GM21737 (cell line): ENCODE measurements at regions not wholly inside any gene's neighbourhood (a gene's known extent, or its start where the extent isn't known, plus 50 kb on each side); places are given as distances from the start of the nearest gene placed in this dataset.
"Not testable (repeated sequence)": the region's sequence is repeated elsewhere in the genome, so short reads cannot be mapped to it uniquely, and the experiment has no call there.

Source experiments
- ATAC-seq: cut with Tn5 transposase; IDR thresholded peaks from one replicate; pipeline ENCODE4 v1.9.1; 2021; ENCODE audit warnings: mild to moderate bottlenecking, moderate library complexity; ENCODE audit not compliant: unreplicated experiment

GRCh38 chr10:78335371-78335690 is 301.7 kb downstream of the RPS24 start:
- ATAC-seq: no peak

GRCh38 chr10:78335691-78336401 is 302.2 kb downstream of the RPS24 start:
- no peak for ATAC-seq

DNA sequence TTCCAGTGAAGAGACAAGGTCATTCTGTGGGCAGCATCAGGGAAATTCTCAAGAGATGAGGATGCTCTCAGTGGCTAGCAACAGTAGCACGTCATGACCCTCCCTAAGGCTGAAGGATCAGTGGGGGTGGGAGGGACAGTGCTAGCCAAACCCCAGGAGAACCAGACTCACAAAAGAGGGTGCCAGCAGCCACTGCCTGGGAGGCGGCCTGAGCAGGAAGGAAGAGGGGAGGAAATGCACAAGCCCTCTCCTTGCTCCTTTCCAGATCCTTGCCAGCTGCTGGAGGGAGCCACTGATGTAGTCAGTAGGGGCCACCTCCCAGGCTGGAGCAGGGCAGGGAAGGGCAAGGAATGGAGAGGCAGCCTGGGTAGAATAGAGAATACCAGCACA is 302.7 kb downstream of the RPS24 start:
- no peak for ATAC-seq

- ATAC-seq: no peak
These were observed 303.4 kb downstream of the RPS24 start for GRCh38 chr10:78337016-78337415.

DNA sequence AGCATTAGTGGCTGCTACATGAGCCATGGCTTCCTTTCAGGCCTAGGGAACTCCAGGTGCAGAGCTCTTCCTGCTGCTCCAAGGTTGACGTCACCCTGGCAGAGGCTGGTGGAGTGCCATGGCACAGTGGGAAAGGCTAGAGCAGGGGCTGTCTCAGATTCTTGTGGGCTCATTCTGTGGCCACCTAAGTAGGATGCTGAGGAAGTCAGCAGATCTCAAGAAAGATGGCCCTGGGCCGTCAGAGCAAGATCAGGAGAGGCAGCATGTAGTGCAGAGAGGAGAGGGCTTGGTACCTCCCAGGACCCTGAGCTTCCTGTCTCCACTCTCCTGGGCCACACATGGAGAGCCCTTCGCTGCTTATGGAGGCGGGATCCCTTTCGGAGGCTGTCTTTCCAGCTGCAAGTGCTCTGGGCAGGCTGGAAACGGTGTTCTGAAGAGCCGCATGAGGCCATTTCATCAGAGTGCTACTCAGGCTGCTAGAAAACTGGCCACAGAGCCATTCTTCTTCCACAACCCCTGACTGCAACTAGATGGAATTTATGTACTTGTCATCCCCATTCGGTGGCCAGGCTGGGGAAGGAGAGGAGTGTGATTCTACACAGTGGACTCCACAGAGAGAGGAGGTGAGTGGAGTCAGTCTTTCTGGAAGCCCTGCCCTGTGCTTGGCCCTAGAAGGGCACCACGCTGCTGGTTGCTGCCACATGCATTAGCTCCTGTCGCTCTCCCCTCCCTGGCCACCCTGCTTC is 304.2 kb downstream of the RPS24 start:
- no peak for ATAC-seq

GRCh38 chr10:78338717-78339116 is 305.1 kb downstream of the RPS24 start:
- ATAC-seq: no peak

DNA sequence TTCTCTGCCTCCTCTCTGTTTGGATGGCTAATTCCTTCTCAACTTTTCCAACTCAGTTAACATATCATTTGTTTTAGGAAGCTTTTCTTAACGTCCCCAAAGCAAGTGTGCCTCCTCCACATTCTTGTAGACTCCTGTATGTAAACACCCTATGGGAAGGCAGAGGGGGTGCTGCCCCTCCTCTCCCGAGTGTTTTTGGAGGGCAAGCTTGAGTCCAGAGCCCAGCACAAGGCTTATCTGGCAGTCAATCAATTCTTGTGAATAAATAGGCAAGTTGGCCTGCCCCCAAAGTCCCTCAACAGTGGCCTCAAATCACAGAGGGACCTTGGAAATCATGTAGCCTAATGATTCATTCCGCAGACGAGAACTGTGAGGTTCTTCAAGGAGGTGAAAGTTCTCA is 305.6 kb downstream of the RPS24 start:
- no peak for ATAC-seq

GRCh38 chr10:78341953-78342614 is 308.4 kb downstream of the RPS24 start:
- no peak for ATAC-seq

DNA sequence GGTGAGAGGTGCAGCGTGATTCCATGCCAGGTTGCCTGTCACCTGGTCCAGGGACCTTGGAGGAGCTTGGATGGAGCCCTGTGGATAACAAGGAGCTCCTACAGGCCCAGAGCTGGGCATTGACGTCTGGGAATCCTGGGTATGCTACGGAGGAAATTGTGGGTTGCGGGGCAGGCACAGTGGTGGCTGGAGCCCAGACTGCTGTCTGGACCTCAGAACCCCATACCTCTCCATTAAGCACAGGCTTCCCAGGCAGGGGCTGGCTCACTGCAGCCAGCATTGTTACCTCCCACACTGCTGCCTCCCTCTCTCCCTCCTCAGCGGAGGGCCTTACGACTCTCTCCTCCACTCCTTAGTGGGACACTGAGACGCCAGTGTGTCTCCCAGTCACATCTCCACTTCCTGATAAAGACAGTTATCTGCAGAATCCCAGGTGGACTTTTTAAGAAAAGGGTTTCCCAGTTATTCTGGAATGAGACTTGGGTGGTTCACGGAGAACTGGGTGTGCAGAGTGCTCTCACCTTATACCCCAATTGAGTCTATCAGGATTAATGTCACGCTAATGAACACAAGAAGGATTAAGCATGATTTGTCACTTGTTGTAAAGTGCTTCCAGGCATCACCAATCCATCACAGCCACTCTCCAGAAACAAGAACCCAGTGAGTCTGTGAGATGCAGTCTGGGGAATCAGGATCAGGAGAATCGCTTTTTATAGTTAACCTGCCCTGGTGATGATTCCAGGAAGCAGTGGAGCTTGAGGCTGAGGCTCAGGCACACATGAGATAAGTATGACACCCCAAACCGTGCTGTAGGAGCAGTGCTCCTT is 309.4 kb downstream of the RPS24 start:
- no peak for ATAC-seq

GRCh38 chr10:78344257-78344656 is 310.6 kb downstream of the RPS24 start:
- ATAC-seq: not testable (repeated sequence)

GRCh38 chr10:78345515-78345914 is 311.9 kb downstream of the RPS24 start:
- ATAC-seq: not testable (repeated sequence)

GRCh38 chr10:78346721-78347120 is 313.1 kb downstream of the RPS24 start:
- no peak for ATAC-seq

DNA sequence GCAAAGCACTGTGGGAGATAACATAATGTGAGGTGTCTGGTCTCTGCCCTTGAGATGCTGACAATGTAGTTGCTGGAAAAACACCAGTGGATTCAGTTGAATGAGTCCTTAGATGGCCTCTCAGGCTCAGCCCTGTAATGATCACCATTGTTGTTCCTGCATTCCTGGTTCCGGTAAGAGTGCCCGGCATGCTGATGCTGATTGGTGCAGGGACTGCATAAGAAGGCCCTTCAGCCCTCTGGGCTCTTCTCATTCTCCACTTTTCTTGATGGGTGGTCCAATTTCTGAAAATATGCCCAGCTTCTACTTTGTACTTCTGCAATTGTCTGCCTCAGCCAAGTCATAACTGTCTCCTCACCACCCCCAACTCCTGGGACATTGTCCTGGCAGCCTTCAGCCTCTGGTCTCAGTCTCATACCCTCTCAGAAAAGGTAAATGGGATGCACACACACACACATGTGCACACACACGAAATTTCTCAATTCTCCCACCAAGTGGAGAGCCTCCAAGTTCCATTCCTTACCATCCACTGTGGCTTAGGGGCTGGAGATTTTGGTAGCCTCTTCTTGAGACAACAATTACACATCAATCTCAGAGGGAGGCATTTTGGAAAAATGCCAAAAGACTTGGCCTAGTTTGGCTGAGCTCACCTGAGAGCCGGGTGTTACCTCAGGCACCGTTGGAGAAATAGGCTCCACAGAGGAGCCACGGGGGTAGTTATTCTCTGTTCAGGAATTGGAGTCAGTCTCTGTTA is 314.9 kb downstream of the RPS24 start:
- no peak for ATAC-seq

DNA sequence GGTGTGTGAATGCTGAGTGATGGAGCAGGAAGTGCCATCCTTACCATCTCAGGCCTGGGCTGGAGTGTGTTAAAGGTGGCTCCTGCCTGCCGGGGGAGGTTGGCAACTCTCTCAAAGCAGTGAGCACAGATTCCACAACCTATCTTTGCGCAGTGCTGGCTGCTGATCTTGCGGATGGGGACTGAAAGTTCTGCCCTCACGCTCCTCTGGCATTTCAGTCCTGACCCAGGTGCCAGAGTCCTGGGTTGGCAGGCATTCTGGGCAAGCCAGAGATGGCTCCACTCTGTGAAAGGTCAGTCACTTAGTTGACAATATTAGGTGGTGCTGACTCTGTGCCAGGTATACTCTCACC is 315.5 kb downstream of the RPS24 start:
- ATAC-seq: no peak

GRCh38 chr10:78349911-78350663 is 316.4 kb downstream of the RPS24 start:
- ATAC-seq: no peak

DNA sequence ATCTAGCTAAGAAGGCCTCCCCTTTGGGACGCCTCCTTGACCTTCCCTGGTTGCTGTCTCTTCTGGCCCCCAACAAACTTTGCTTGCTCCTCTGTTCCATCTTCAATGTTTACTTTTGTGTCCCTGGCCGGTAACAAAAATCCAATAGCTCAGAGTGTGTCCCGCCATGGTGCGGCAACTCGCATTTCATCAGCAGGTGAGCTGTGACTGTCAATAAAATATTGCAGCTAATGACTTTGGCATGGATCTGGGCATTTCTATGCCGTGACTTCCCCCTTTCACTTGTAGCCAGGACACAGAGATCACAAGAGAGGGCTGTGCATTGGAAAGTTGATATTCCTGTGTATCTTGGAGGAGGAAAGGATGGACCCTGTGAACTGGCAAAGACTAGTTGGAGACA is 317.6 kb downstream of the RPS24 start:
- ATAC-seq: no peak

DNA sequence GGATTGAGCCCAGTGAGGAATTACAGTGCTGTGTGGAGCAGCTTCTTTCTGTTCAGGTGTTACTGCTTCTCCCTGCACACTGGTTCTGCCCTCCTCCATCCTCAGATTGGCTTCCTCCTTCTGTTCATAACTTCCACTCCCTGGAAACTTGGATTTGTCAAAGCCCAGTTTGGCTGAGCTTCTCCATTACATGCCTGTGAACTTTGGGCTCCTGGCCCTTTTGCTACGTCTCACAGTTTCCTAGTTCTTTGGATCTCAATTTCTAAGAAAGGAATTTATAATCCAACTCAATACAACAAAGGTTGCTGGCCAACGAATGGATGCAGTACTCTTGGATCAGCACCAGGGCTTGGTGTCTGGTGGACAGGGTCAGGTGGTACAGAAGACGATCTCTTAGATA is 318.1 kb downstream of the RPS24 start:
- no peak for ATAC-seq

GRCh38 chr10:78353636-78354035 is 320.0 kb downstream of the RPS24 start:
- ATAC-seq: no peak

DNA sequence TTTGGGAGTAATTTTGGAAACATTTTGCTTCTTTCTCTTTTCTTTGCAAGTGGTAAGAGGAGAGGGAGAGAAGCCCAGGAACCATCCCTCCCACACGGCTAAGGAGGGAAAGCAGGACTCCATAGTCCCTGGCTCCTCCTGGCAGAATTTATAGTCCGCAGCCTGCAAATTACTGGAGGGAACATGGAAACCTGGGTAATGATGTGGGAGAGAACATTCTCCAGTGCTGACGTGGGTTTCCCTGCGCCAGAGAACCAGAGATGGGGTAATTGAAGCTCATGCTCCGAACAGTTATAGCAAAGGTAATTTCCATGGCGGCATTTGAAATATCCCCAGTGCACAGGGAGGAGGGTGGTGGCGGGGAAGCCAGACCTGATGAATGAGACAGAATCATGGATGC is 320.4 kb downstream of the RPS24 start:
- no peak for ATAC-seq

DNA sequence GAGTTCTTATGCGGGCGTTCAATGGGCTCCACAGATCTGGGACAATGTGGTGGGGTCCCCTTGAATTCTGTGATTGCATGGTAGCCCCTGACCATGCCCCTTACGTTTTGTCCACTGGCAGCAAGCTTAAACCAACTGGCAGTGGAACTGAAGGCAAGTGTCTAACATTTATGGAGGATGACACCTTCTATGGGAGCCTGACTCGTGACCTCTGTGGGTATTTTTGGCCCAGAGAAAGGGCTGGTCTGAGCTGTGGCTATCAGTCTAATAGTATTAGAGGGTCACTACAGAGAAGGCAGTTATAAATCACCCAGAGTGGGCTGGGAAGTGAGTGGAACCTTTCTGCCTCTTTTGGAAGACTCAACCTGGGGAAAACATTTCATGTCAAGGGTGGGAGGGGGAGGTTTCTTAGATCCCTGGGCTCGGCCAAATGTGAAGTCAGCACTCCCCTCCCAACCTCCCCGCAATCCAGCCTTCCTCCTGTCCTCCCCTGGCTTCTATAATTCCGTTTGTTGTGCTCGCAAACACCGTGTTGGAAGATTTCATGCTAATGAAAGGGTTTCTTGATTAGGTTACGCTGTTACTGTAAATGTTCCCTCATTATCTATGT is 322.7 kb downstream of the RPS24 start:
- no peak for ATAC-seq
